ENCODE measurements at regions not wholly inside any gene's neighbourhood (a gene's known extent, or its start where the extent isn't known, plus 50 kb on each side); places are given as distances from the start of the nearest gene placed in this dataset.

- TF ChIP-seq ZNF83 (CRISPR knock-in tag; IDR thresholded peaks at IDR 0.05; ENCODE audit: borderline replicate concordance) (no peak), AFF4 (CRISPR knock-in tag; IDR thresholded peaks at IDR 0.05) (no peak), STAT6 (CRISPR knock-in tag; IDR thresholded peaks at IDR 0.05; ENCODE audit: borderline replicate concordance) (no peak), JUNB (CRISPR knock-in tag; IDR thresholded peaks at IDR 0.05; ENCODE audit: borderline replicate concordance) (no peak), CTCF (CRISPR knock-in tag; IDR thresholded peaks at IDR 0.05) (no peak), ZBTB43 (CRISPR knock-in tag; conservative IDR thresholded peaks at IDR 0.05) (no peak), MAFK (conservative IDR thresholded peaks at IDR 0.05 in 1 of 2, IDR thresholded peaks at IDR 0.05 in 1 of 2; ENCODE audit: low read length in 2 of 2) (no peak), ZNF317 (CRISPR knock-in tag; IDR thresholded peaks at IDR 0.05) (no peak), SUZ12 (IDR thresholded peaks at IDR 0.05; ENCODE audit: low read depth, low read length) (no peak), ZNF234 (CRISPR knock-in tag; conservative IDR thresholded peaks at IDR 0.05) (no peak), TBX3 (IDR thresholded peaks at IDR 0.05; ENCODE audit: borderline replicate concordance) (no peak)
Observed at GRCh38 chr2:46841621-46842020, 74.0 kb downstream of the MCFD2 start.

All from HepG2 (cell line).